HEK293 (cell line): ENCODE measurements at regions not wholly inside any gene's neighbourhood (a gene's known extent, or its start where the extent isn't known, plus 50 kb on each side); places are given as distances from the start of the nearest gene placed in this dataset.
A peak's percentile ranks its signal among the peaks of the same experiment; 100 is the strongest.

Experiments used
- CTCF ChIA-PET: fragments of 350-600 bp; formaldehyde crosslinking; extraction: SDS; loops from one replicate; lab custom pipeline; 2021; ENCODE audit warnings: antibody characterized with exemption; lab: Yijun Ruan, JAX
- POLR2A ChIA-PET: fragments of 300-600 bp; formaldehyde crosslinking; extraction: SDS; loops from one replicate; lab custom pipeline; 2020; ENCODE audit warnings: antibody characterized with exemption, inconsistent platforms; lab: Yijun Ruan, JAX
- H3K27ac ChIP-seq: fragments of 200-500 bp; sonication (Bioruptor generic); 2 replicates; pipeline ENCODE4 v1.5.1; 2014; ENCODE audit warnings: low read depth, low read length, control low read depth, inconsistent platforms; ENCODE audit errors: extremely low read depth
- H3K36me3 ChIP-seq, 2 experiments: fragments of 200-500 bp in 1 of 2; sonication (Bioruptor generic) in 1 of 2; 1 replicate in 1 of 2; 2 replicates in 1 of 2; pipeline ENCODE4 v1.5.1; 2014 to 2017; ENCODE audit warnings: inconsistent platforms in 2 of 2, low read length in 2 of 2; ENCODE audit not compliant: control insufficient read depth in 2 of 2, insufficient read depth in 1 of 2
- H3K4me1 ChIP-seq: fragments of 200-500 bp; sonication (Bioruptor generic); 2 replicates; pipeline ENCODE4 v1.5.1; 2014; ENCODE audit warnings: mild to moderate bottlenecking, low read length, inconsistent platforms; ENCODE audit not compliant: control insufficient read depth, insufficient read depth
- H3K4me3 ChIP-seq: 2 replicates; pipeline ENCODE4 v1.5.1; 2011; ENCODE audit warnings: low read depth, mild to moderate bottlenecking, control low read depth, low read length, moderate library complexity
- H3K9me3 ChIP-seq: fragments of 200-500 bp; sonication (Bioruptor generic); 2 replicates; pipeline ENCODE4 v1.5.1; 2014; ENCODE audit warnings: low read depth, low read length, inconsistent platforms; ENCODE audit not compliant: control insufficient read depth, insufficient read depth
- HOXC10 ChIP-seq: sonication (generic); formaldehyde crosslinking; IDR thresholded peaks from 2 replicates; pipeline ENCODE4 v1.8.1; 2023; ENCODE audit warnings: mild to moderate bottlenecking, missing genetic modification reagents
- KLF16 ChIP-seq: fragments of 450-650 bp; formaldehyde crosslinking; IDR thresholded peaks from 2 replicates; pipeline ENCODE4 v1.5.1; 2017; ENCODE audit warnings: missing biosample characterization, missing genetic modification characterization
- MZF1 ChIP-seq: fragments of 450-650 bp; formaldehyde crosslinking; IDR thresholded peaks from 2 replicates; pipeline ENCODE4 v1.5.1; 2017; ENCODE audit warnings: missing biosample characterization, missing genetic modification characterization, borderline replicate concordance
- PRDM1 ChIP-seq: fragments of 450-650 bp; formaldehyde crosslinking; IDR thresholded peaks from 2 replicates; pipeline ENCODE4; 2016; ENCODE audit warnings: missing biosample characterization, missing genetic modification characterization
- SETDB1 ChIP-seq: IDR thresholded peaks from one replicate; pipeline ENCODE4 v1.6.1; 2017; ENCODE audit warnings: mild to moderate bottlenecking, low read length, moderate library complexity, mixed read lengths; ENCODE audit not compliant: insufficient read length
- ZBTB20 ChIP-seq: fragments of 450-650 bp; formaldehyde crosslinking; IDR thresholded peaks from 2 replicates; pipeline ENCODE4 v1.5.1; 2016; ENCODE audit warnings: missing biosample characterization, missing genetic modification characterization
- ZBTB7A ChIP-seq: fragments of 450-650 bp; formaldehyde crosslinking; IDR thresholded peaks from 2 replicates; pipeline ENCODE4 v1.5.1; 2016; ENCODE audit warnings: low read depth, missing biosample characterization, missing genetic modification characterization
- ZFHX2 ChIP-seq: fragments of 450-650 bp; formaldehyde crosslinking; conservative IDR thresholded peaks from 2 replicates; pipeline ENCODE4 v1.5.1; 2016; ENCODE audit warnings: missing biosample characterization, missing genetic modification characterization
- ZNF248 ChIP-seq: fragments of 450-650 bp; formaldehyde crosslinking; IDR thresholded peaks from 2 replicates; pipeline ENCODE4 v1.5.1; 2017; ENCODE audit warnings: missing biosample characterization, missing genetic modification characterization
- ZNF423 ChIP-seq: fragments of 450-650 bp; formaldehyde crosslinking; IDR thresholded peaks from 2 replicates; pipeline ENCODE4 v1.5.1; 2016; ENCODE audit warnings: missing biosample characterization, missing genetic modification characterization
- ZNF510 ChIP-seq: fragments of 450-650 bp; formaldehyde crosslinking; IDR thresholded peaks from 2 replicates; pipeline ENCODE4 v1.5.1; 2018; ENCODE audit warnings: mild to moderate bottlenecking, missing genetic modification characterization, missing biosample characterization; ENCODE audit not compliant: insufficient replicate concordance
- ZNF571 ChIP-seq: fragments of 450-650 bp; formaldehyde crosslinking; IDR thresholded peaks from 2 replicates; pipeline ENCODE4 v1.5.0; 2017; ENCODE audit warnings: missing biosample characterization, missing genetic modification characterization
- ZNF580 ChIP-seq: fragments of 450-650 bp; formaldehyde crosslinking; IDR thresholded peaks from 2 replicates; pipeline ENCODE4 v1.5.1; 2016; ENCODE audit warnings: missing biosample characterization, missing genetic modification characterization
- ZNF654 ChIP-seq: fragments of 450-650 bp; formaldehyde crosslinking; IDR thresholded peaks from 2 replicates; pipeline ENCODE4 v1.5.1; 2016; ENCODE audit warnings: low read depth, missing biosample characterization, missing genetic modification characterization
- ZNF670 ChIP-seq: fragments of 450-650 bp; formaldehyde crosslinking; IDR thresholded peaks from 2 replicates; pipeline ENCODE4 v1.5.1; 2016; ENCODE audit warnings: missing biosample characterization, missing genetic modification characterization, low read depth
- ZNF677 ChIP-seq: fragments of 450-650 bp; IDR thresholded peaks from 2 replicates; pipeline ENCODE4 v1.5.0; 2018; ENCODE audit warnings: missing biosample characterization, mild to moderate bottlenecking, missing genetic modification characterization, moderate library complexity
- ZSCAN30 ChIP-seq: fragments of 450-650 bp; IDR thresholded peaks from 2 replicates; pipeline ENCODE4 v1.5.1; 2018; ENCODE audit warnings: missing biosample characterization, mild to moderate bottlenecking, missing genetic modification characterization, moderate library complexity
- TF ChIP-seq, protein P1 (sequence below): fragments of 450-650 bp; formaldehyde crosslinking; IDR thresholded peaks from 2 replicates; pipeline ENCODE4 v1.5.1; 2017; ENCODE audit warnings: missing biosample characterization, missing genetic modification characterization
- TF ChIP-seq, protein P2 (sequence below): fragments of 450-650 bp; formaldehyde crosslinking; IDR thresholded peaks from 2 replicates; pipeline ENCODE4 v1.5.1; 2017; ENCODE audit warnings: missing biosample characterization, missing genetic modification characterization
- TF ChIP-seq, protein P3 (sequence below): fragments of 450-650 bp; formaldehyde crosslinking; IDR thresholded peaks from 2 replicates; pipeline ENCODE4 v1.5.1; 2016; ENCODE audit warnings: missing biosample characterization, missing genetic modification characterization
- TF ChIP-seq, protein P4 (sequence below): fragments of 450-650 bp; formaldehyde crosslinking; IDR thresholded peaks from 2 replicates; pipeline ENCODE4 v1.5.1; 2016; ENCODE audit warnings: missing biosample characterization, missing genetic modification characterization

DNA sequence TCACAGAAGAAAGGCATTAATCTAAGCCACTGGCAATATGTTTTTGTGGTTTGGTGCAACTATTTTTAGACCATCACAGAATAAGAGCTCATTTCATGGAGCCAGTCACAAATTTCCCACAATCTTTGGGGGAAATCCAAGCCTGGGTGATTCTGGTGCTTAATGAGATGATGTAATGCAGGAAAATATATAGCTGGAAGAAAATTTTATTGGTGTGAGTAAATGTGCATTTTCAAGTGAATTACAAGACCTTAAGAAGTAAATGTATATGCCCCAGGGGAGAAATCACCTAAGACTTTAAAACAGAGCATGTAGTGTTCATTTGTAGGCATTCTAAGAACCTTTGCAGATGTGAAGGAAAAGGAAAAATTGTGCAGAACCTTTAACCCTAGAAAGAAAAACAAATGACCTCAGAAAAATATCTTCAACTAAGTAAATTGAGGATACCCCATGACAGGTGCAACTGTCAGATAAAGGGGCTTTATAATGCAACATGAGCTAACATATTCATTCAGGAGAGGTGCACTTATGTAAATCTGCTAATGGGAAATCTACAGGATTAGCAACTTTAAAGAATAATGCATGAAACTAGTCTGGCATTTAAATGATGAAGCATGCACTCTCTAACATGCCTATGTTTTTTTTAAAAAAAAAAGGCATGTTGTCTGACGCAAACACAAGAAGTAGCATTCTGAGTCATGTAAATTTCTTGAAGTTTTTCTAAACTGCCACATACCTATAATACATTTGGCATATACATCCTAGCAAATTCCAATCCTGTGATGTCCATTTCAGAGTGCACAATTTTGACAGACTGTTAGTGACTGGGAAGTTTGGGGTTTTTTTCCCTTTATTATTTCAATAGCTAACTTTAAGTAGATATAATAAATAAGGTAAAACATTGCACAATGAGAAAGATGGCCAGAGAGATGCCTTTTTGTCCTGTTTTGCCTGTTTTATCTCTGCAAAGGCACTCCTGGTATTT is 105.1 kb downstream of the MEX3B start (continued):
- peak; percentile 43; the same call in 1 of the 2 replicates for TF ChIP-seq ZSCAN30 (tag by site-specific recombination)
- TF ChIP-seq ZNF510 (tag by site-specific recombination), result peak; percentile 13
- TF ChIP-seq ZNF571, result no peak
- no peak for TF ChIP-seq ZNF670 (tag by site-specific recombination)
- TF ChIP-seq, protein P1, sequence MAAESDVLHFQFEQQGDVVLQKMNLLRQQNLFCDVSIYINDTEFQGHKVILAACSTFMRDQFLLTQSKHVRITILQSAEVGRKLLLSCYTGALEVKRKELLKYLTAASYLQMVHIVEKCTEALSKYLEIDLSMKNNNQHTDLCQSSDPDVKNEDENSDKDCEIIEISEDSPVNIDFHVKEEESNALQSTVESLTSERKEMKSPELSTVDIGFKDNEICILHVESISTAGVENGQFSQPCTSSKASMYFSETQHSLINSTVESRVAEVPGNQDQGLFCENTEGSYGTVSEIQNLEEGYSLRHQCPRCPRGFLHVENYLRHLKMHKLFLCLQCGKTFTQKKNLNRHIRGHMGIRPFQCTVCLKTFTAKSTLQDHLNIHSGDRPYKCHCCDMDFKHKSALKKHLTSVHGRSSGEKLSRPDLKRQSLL, result no peak
- no peak for TF ChIP-seq ZFHX2 (tag by site-specific recombination)
- TF ChIP-seq, protein P2, sequence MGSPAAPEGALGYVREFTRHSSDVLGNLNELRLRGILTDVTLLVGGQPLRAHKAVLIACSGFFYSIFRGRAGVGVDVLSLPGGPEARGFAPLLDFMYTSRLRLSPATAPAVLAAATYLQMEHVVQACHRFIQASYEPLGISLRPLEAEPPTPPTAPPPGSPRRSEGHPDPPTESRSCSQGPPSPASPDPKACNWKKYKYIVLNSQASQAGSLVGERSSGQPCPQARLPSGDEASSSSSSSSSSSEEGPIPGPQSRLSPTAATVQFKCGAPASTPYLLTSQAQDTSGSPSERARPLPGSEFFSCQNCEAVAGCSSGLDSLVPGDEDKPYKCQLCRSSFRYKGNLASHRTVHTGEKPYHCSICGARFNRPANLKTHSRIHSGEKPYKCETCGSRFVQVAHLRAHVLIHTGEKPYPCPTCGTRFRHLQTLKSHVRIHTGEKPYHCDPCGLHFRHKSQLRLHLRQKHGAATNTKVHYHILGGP (tag by site-specific recombination), result peak; percentile 68
- 0 out of 2 replicates have a peak, but pooled peaks have one; percentile 15 for TF ChIP-seq KLF16 (tag by site-specific recombination)
- TF ChIP-seq ZBTB20, result no peak
- no peak for TF ChIP-seq PRDM1 (tag by site-specific recombination)

GRCh38 chr15:81939604-81940440 is 106.0 kb downstream of the MEX3B start:
- no peaks in the 10 kb centered on the region for H3K36me3 ChIP-seq
- peaks cover 20% of the 10 kb centered on the region for H3K4me1 ChIP-seq
- H3K4me3 ChIP-seq, result no peak overlapping the region
- TF ChIP-seq ZNF423 (tag by site-specific recombination) (no peak), ZNF654 (tag by site-specific recombination) (peak; percentile 53; the same call in 1 of the 2 replicates), HOXC10 (CRISPR knock-in tag) (no peak), ZNF580 (tag by site-specific recombination) (peak; percentile 39; the same call in 1 of the 2 replicates), ZBTB7A (no peak), ZNF677 (no peak), ZNF248 (tag by site-specific recombination) (no peak), SETDB1 (peak; percentile 63), MZF1 (tag by site-specific recombination) (no peak)
- TF ChIP-seq, protein P3, sequence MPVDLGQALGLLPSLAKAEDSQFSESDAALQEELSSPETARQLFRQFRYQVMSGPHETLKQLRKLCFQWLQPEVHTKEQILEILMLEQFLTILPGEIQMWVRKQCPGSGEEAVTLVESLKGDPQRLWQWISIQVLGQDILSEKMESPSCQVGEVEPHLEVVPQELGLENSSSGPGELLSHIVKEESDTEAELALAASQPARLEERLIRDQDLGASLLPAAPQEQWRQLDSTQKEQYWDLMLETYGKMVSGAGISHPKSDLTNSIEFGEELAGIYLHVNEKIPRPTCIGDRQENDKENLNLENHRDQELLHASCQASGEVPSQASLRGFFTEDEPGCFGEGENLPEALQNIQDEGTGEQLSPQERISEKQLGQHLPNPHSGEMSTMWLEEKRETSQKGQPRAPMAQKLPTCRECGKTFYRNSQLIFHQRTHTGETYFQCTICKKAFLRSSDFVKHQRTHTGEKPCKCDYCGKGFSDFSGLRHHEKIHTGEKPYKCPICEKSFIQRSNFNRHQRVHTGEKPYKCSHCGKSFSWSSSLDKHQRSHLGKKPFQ, result no peak
- TF ChIP-seq, protein P4, sequence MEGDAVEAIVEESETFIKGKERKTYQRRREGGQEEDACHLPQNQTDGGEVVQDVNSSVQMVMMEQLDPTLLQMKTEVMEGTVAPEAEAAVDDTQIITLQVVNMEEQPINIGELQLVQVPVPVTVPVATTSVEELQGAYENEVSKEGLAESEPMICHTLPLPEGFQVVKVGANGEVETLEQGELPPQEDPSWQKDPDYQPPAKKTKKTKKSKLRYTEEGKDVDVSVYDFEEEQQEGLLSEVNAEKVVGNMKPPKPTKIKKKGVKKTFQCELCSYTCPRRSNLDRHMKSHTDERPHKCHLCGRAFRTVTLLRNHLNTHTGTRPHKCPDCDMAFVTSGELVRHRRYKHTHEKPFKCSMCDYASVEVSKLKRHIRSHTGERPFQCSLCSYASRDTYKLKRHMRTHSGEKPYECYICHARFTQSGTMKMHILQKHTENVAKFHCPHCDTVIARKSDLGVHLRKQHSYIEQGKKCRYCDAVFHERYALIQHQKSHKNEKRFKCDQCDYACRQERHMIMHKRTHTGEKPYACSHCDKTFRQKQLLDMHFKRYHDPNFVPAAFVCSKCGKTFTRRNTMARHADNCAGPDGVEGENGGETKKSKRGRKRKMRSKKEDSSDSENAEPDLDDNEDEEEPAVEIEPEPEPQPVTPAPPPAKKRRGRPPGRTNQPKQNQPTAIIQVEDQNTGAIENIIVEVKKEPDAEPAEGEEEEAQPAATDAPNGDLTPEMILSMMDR (tag by site-specific recombination), result peak; percentile 43; the same call in 1 of the 2 replicates
- CTCF ChIA-PET, result interaction anchor here (0.8 to 2.7 kb wide), 18 partner anchors 8 to 529 kb away, joined by 3 to 14 read pairs (median 3); no protein-coding TSS in a partner anchor
- H3K9me3 ChIP-seq, result no peaks in the 10 kb centered on the region
- H3K27ac ChIP-seq, result peak overlapping the region; percentile 54
- POLR2A ChIA-PET, result interaction anchor here (0.6 to 1.5 kb wide), 2 partner anchors 64 to 106 kb away, joined by 3 to 15 read pairs; partner anchors contain the start of gene MEX3B
